CMK (cell line): ENCODE measurements at regions not wholly inside any gene's neighbourhood (a gene's known extent, or its start where the extent isn't known, plus 50 kb on each side); places are given as distances from the start of the nearest gene placed in this dataset.
"Not testable (repeated sequence)": the region's sequence is repeated elsewhere in the genome, so short reads cannot be mapped to it uniquely, and the experiment has no call there.

Source experiments
- DNase-seq: peaks from one replicate; pipeline ENCODE4 v3.0.0-alpha.2; 2010; ENCODE audit warnings: low read depth

DNA sequence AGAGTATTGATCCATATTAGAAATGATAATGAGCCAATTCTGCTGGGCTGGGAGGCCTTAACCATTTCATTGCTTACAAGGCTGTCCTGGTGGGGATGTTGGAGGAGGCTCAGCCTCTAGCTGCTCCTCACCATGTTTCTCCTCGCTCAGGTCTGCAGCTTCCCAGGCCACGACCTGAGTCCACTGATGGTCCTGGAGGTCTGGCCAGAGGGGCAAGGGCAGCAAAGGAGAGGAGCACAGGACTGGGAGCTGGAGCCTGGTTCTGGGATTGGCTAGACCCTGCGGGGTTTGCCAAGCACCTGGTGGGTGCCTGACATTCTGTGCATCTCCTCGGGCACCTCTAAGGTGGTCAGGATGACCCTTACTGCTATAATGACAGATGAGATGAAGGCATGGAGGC lies 92.6 kb downstream of the KIF26A start:
- DNase-seq = no peak

DNA sequence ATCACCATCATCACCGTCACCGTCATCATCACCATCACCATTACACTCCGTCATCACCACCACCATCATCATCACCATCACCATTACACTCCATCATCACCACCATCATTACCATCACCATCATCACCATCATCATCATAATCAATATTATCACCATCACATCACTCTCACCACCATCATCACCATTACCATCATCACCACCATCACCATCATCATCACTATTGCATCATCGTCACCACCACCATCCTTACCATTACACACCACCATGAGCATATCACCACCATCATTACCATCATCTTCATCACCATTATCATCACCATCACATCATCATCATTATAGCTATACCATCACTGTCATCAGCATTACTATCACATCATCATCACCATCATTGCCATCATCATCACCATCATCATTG lies 93.7 kb downstream of the KIF26A start:
- DNase-seq = no peak

- DNase-seq = not testable (repeated sequence)
These were observed 95.8 kb downstream of the KIF26A start for GRCh38 chr14:104234007-104234786.

DNA sequence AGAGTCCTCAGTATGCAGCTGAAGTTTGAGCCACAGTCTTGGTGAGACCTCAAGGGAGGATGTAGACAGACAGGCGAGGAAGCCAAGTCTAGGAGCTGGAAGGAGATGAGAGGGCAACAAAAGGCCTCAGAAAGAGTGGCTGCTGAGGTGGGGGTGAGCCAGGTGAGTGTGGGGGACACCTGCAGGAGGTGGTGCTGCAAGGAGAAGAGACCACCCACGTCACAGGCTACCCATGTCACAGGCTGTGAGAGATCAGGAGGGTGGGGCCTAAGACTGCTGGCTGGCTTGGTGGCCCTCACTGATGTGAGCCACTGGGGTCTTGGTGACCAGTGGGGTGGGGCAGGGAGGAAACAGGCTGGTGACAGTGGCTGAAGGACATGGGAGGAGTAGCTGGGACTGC lies 97.3 kb downstream of the KIF26A start:
- no peak for DNase-seq

- no peak for DNase-seq
These were observed 99.5 kb downstream of the KIF26A start for GRCh38 chr14:104237651-104238423.

DNA sequence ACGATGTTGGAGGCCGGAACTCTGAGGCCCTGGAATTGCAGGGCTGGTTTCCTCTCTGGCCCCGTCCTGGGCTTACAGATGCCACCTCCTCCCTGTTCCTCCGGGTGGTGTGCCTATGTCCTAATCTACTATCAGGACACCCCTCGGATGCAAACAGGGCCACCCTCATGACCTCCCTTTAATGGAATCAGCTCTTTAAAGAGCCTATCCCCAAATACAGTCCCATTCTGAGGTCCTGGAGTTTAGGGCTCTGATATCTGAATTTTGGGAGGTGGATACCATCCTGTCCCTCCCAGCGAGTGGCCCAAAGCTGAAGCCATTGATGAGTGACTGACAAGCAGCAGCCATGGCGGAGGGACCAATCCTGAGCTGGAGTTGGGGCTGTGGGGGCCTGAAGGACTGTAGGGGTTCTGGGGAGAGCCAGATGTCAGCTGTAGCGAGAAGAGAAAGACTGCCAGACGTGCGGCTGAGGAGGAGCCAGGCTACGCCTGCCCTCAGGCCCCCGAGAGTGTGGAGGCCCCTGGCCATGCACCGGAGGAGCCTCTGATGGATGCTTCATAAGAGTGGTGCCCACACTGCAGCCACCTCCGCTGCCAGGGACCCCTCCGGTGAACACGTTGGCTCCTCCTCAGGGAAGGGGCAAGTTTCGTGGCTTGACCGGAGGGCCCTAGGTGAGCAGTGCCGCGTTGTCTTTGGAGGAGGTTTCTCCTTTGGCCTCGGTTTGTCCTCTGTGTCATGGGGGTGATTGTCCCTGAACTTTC lies 100.2 kb downstream of the KIF26A start:
- no peak for DNase-seq

GRCh38 chr14:104239185-104239775 lies 100.9 kb downstream of the KIF26A start:
- DNase-seq = no peak

DNA sequence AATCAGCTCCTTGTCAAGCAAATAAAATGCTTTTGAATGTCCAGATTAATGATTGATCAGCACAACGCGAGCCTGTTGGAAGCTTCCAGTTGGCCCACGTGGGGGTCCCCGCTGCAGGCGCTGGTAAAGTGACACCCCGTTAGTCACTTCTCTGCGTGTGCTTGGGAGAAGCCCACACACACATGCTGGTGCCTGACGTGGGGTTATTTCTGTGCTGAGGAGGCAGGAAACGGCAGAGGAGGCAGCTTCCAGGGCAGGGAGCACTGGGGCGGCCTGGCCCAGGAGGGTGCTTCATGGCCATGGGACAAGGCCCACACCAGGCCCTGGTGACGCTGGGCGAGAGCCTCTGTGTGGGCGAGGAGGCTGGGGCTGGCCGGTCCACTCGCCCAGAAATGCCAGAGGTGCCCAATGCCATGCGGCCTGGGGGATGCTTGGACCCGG lies 101.5 kb downstream of the KIF26A start:
- no peak for DNase-seq

DNA sequence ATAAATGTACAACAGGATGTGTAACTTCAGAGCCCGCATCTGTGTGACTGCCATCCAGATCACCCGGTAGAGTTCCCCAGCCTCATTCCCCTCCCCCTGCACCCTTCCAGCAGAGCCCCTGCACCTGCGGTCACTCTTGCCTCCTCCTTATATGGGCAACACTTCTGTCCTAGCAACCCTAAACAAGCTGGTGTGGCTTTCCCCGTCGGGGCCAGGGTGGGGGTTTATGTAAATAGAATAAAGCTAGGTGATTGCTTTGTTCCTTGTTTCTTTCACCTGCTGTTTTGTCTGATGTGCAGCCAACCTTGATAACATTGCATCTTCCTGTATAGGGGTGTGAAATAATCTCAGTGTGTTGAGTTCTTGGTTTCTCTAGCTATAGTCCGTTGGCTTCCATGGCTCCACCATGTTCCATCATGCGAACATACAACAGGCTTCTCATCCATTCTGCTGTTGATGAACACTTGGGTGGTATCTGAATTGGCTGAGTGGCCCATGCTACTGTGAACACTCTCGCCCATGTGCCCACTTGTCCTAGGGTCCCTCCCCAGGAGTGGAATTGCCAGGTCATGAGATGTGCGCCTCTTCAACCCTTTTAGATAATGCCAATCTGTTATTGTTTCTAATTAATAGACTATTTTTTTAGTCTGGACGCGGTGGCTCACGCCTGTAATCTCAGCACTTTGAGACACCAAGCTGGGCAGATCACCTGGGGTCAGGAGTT lies 102.2 kb downstream of the KIF26A start:
- no peak for DNase-seq

DNA sequence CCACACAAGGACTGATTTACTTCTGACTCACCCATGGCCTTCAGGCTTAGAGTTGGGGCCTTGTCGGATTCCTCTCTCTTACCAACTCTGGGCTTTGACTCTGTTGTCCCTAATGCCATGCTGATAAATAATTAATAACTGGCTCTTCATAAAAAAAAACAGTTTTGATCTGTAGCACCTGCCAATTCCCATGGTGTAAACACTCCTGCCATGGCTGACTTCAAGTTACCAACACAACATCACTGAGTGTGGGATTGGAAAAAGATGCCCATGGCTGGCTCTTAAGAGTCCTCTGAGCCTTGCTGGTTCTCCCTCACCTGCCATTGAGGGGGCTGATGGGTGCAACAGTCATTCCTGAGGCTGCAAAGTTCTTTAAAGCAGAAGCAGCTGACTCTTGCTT lies 104.8 kb downstream of the KIF26A start:
- DNase-seq = no peak

- no peak for DNase-seq
These were observed 106.0 kb downstream of the KIF26A start for GRCh38 chr14:104244221-104245011.

DNA sequence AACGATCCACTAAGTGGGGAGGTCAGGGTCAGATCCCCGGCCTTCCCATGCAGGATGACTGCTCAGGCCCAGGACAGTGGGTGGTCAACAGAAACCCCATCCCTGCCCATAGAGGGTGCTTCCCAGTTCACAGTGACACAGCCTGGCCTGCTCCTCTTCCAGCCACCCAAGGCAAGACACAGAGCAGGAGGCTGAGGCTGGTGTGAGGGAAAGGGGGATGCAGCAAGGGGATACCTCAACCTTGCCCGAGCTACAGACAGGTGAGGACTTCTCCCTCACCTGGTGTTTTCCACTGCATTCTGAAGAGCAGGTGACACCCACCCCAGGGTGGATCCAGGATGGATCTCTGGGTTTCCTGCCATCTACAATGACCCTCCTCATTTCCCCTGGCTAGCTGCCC lies 106.7 kb downstream of the KIF26A start:
- no peak for DNase-seq

- DNase-seq = no peak
These were observed 107.3 kb downstream of the KIF26A start for GRCh38 chr14:104245723-104246122.

- DNase-seq = no peak
These were observed 108.3 kb downstream of the KIF26A start for GRCh38 chr14:104246401-104247335.

GRCh38 chr14:104247336-104248202 lies 109.2 kb downstream of the KIF26A start:
- no peak for DNase-seq

DNA sequence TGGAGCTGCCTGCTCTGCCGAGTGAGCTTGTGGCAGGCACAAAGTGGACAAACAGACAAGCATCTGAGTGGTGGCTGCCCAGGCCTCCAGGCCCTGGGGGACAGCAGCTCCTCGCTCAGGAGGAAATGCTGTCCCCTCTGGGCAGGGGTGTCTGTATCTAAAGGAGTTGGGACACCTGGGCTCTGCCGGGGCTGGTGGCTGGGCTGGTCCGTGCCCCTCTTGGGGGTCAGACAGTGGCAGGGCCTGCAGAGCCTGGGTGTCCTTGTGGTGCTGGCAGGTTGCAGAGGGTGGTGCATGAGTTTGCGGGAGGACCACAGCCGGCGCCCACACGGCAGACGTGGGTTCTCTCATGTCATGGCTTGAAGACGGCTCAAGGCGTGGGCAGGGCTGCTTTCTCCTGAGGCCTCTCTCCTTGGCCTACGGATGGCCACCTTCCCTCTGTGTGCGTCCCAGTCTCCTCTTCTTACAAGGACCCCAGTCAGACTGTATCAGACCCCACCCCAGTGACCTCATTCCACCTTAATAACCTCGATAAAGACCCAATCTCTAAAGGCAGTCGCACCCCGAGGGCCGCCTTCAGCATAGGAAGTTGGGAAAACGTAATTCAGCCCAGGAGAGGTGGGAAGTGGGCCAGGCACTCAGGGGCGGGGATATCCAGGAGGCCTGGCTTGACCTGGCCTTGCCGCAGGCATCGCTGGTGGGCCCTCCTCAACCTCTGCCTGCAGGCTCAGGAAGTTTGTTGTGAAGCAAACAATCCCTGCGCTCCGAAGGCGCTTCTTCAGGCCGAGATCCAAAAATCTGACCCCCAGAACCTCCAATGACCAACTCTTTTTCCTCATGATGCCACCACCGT lies 110.0 kb downstream of the KIF26A start:
- DNase-seq = no peak

GRCh38 chr14:104249089-104249488 lies 110.7 kb downstream of the KIF26A start:
- DNase-seq = no peak

- DNase-seq = no peak
These were observed 111.3 kb downstream of the KIF26A start for GRCh38 chr14:104249706-104250105.
